ENCODE measurements at regions not wholly inside any gene's neighbourhood (a gene's known extent, or its start where the extent isn't known, plus 50 kb on each side); places are given as distances from the start of the nearest gene placed in this dataset.

DNA sequence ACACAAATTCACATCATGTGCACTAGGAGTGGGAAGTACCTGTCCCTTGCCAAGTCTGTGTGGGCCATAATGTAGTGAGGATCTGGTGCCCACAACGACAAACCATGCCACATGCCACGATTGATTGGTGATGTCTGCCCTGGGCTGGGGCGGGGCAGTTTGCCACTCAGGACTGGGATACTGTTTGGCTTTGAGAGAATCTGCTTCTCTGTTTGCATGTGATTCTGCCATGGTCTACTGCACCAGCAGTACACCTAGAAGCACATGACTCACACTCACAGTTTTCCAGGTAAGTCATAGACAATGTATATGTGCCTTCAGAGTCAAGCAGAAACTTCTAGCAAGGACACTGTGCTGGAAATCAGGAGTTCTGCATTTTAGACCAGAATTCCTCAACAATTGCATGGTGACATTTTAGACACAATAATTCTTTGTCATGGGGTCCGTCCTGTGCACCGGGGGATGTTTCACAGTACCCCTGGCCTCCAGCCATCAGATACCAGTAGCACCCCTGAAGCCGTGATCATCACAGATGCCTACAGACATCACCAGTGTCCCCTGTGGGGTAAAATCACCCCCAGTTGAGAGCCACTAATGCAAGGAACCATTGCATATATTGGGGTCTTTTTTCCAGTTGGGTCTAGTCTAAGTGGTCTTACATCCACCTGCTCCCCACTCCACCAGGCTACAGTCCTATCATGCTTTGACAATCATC lies 278.3 kb downstream of the EIPR1 start:
- no peak for DNase-seq

DNA sequence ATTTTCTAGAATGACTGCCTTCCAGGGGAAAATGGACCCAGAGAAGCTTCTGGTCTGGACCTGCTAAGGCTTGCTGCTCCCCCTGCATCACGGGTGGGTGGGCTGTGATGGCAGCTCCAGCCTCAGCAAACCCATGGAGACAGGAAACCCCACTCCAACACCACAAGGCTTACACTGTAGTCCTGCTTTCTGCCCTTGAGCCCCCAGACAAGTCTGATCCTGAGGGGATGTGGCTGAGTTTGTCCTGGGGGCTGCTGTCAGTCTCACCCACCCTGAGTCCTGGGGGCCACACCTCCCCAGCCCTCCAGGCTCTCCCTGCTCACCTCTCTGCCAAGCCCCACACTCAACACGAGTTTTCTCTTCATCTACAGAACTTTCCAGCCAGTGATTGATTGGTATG lies 279.4 kb downstream of the EIPR1 start:
- no peak for DNase-seq

GRCh38 chr2:3097804-3098203 lies 279.8 kb downstream of the EIPR1 start:
- DNase-seq = no peak

- no peak for DNase-seq
Measured at GRCh38 chr2:3094999-3095958, 282.3 kb downstream of the EIPR1 start.

DNA sequence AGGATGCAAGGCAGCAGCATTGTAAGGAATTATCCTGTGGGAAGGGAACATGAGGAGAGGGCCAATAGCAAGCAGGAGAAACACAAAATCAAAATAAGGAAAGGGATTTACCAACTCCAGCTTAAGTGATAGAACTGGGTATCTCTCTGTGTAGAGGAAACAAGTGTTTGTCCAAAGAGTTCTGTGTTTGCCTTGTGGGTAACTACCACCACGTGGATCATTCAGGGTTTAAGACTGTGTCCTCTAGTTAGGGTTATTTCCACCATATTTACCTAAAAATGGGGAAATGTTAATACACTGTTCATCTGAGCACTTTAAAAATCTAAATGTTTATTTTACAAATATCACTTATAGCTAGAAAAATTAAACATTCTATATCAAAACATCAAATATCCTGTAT lies 283.3 kb downstream of the EIPR1 start:
- no peak for DNase-seq

DNA sequence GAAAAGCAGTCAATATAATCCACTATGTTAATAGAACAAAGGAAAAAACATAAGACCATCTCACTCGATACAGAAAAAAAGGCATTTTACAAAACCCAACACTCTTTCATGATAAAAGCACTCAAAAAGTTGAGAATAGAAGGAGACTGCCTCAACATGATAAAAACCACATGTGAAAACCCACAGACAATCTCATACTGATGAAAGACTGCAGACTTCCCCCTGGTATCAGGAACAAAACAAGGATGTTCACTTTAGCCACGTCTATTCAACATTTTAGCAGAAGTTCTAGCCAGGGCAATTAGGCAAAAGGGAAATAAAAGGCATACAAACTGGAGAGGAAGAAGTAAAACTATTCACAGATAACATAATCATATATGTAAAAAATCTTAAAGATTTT lies 285.9 kb downstream of the EIPR1 start:
- no peak for DNase-seq

GRCh38 chr2:3082705-3083104 lies 294.9 kb downstream of the EIPR1 start:
- no peak for DNase-seq

- no peak for DNase-seq
Measured at GRCh38 chr2:3079959-3080948, 297.4 kb downstream of the EIPR1 start.

GRCh38 chr2:3079466-3079865 lies 298.2 kb downstream of the EIPR1 start:
- no peak for DNase-seq

DNA sequence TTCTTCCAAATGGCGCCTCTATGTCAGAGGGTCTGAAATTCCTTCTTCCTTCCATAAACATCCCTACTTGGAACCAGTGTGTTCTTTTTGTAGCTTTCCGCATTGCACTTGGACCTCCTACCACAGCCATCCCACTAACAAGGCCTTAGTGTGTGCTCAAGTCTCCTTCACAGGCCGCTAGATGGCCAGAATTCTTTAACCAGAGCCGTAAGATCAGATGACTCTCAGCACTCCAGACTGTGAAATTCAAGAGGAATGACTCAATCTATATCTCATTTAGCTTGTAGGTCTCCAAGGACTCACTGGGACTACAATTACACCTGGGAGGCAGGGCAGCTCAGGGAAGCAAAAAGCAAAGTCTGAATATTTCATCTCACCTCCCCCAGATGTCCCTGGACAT lies 298.9 kb downstream of the EIPR1 start:
- no peak for DNase-seq

GRCh38 chr2:3076848-3077642 lies 300.6 kb downstream of the EIPR1 start:
- no peak for DNase-seq

DNA sequence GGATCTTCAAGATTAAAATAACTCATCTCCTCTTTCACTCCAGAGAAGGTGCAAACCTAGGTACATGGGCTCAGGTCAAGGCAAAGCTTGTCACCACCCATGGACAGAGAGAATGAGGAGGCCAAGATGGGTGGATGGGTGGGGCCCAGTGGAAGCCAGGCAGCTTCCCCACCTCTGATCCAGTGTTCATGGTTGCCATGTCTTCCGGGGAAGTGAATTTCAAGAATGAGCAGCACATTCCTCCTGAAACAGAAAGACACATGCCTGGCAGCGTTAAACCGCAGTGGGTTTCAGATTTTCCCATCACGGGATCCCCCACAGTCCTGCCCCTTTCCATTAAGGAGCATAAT lies 301.7 kb downstream of the EIPR1 start:
- DNase-seq = no peak

DNA sequence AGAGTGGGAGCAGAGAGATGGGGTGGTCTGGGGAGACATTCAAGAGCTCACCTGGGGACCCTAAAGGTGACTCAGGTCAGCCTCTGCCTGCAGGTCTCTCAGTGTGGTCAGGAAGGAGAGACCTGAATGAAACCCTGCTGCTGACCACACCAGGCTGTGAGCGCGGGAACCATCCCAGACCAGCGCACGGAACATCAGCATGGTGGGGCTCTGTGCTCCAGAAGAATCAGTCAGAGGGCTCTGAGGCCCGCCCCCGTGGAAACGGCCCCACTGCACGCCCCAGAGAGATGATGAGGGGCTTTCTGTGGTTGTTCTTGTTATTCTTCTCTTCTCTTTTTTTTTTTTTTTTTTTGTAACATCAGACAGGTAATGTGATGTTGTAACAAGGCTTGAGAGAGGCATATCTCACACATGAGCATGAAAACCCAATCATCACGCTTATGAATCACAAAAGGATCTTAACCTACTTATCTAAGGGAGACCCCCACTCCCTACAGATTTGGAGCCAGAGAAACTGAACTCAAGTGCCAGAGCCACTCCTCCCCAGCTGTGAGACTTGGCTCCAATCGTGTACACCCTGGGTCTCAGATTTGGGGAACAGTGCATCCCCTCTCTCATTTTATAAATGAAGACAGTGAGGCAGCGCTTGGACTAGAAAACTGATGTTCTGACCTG lies 302.2 kb downstream of the EIPR1 start:
- DNase-seq = no peak

DNA sequence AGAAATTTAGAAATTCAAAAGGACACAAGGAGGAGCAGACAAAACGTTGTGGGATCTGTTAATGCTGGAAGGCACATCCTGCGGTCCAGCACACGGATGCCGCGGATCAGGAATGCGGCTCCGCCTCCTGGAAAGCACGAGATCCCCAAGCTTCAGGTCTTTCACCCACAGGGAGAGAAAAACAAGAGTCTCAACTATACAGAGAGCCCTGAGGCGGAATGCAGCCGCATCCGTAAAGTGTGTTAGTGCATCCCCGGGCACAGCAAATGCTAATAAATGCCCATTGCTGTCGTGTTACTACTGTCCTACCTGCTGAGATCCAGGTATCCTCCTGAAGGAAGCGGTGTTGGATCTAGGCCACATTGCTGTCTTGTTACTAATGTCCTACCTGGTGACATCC lies 303.9 kb downstream of the EIPR1 start:
- DNase-seq = no peak

DNA sequence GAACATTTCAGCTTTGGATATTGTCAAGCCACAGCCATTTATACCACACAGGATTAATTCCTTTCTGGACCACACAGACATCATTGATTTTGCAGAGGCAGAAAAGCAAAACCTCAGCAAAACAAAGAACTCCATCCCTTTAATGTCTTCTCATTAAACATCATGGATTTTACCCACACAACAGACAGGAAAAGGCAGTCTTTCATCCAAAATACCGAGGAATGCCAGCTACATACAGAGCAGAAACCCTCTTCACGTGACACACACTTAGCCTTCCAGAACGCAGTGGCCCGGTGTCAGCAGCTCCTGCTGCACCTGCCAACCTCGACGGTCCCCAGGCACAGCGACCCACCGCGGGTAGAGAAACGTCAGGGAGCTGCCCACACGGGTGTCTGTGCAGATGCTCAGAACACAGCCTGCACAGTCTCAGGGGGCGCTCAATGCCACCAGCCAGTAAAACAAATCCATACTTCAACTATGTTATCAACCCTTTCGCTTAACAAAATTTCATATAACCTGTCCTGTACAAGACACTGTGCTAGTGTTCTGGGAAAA lies 304.5 kb downstream of the EIPR1 start:
- DNase-seq = no peak

- no peak for DNase-seq
Measured at GRCh38 chr2:3071685-3072263, 305.8 kb downstream of the EIPR1 start.

- DNase-seq = no peak
Measured at GRCh38 chr2:3066831-3067230, 310.8 kb downstream of the EIPR1 start.

DNA sequence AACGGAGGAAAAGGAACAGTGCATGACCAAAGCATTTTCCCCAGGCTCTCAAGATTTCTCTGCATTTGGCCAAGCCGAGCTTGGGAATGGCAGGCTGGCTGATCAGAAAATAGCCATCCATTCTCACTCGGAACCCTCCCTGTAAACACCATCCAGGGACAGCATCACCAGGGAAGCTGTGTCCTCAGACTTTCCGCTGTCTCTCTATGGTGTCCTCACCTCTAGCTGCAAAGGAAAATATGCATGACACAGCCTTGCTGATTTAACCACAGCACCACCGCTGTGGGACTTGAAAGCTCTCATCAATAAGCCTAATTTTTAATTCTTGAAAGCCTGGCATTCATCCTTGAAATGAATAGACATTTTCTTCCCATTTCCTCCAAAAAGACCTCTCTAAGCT lies 311.7 kb downstream of the EIPR1 start:
- no peak for DNase-seq

DNA sequence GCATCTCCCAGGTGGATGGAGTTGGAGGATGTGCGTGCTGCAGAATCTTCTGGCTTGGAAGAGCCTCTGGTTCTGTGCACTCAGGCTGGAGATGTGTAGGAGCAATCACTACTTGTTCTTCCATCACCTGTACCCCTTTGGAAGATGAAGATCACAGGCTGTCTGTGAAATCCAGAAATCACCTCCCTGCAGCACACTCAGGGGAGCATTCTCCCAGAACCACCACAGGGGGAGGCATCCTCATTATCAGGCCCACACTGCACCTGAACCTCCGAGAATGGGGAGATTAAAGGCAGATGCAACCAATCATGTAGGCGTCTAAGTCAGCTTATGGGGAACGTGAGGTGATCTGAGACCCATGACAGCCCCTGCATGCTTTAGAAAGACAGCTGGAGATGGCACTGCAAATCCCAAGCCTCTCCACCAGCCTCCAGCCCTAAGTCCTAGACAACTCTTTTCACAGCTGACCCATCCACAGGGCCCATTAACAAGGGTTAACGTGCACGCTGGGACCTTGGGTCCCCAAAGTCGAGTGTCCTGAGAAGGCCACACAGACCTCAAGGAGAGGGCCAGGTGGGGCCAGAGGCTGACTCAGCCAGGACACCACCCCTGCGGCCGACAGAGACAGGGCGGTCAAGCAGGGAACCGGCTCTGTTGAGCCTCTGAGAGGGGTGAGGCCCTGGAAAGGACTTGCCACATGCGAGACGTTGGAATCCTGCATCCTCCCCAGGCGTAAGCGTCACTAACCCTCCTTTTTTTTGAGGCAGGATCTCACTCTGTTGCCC lies 314.9 kb downstream of the EIPR1 start:
- no peak for DNase-seq

GRCh38 chr2:3060049-3060448 lies 317.6 kb downstream of the EIPR1 start:
- no peak for DNase-seq

All from right forelimb (tissue), 1 donor.